ENCODE measurements at regions not wholly inside any gene's neighbourhood (a gene's known extent, or its start where the extent isn't known, plus 50 kb on each side); places are given as distances from the start of the nearest gene placed in this dataset.

DNA sequence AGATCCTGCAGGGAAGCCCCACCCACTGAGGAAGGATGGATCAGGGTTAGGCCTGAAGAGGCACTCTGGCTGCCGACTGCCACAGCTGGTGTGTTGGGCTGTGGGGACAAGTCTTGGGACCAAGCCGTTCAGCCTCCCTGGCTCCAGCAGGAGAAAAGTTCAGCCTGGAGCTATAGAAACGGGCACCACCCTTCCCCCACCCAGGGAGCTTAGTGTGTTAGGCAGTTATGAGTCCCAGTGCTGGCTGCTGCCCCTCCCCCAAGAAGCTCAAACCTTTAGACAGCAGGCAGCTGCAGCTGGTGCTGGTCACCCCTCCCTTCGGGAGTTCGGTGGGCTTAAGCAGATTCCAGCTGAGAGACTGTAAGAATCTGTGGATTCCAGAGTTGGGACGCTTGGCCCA is 447.1 kb upstream of the HS6ST1 start:
- no peak for TF ChIP-seq EZH2 (IDR thresholded peaks at IDR 0.05; ENCODE audit: low read length)
- TF ChIP-seq, protein P1, sequence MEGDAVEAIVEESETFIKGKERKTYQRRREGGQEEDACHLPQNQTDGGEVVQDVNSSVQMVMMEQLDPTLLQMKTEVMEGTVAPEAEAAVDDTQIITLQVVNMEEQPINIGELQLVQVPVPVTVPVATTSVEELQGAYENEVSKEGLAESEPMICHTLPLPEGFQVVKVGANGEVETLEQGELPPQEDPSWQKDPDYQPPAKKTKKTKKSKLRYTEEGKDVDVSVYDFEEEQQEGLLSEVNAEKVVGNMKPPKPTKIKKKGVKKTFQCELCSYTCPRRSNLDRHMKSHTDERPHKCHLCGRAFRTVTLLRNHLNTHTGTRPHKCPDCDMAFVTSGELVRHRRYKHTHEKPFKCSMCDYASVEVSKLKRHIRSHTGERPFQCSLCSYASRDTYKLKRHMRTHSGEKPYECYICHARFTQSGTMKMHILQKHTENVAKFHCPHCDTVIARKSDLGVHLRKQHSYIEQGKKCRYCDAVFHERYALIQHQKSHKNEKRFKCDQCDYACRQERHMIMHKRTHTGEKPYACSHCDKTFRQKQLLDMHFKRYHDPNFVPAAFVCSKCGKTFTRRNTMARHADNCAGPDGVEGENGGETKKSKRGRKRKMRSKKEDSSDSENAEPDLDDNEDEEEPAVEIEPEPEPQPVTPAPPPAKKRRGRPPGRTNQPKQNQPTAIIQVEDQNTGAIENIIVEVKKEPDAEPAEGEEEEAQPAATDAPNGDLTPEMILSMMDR (optimal IDR thresholded peaks at IDR 0.05 in 1 of 3, IDR thresholded peaks at IDR 0.05 in 1 of 3, conservative IDR thresholded peaks at IDR 0.05 in 1 of 3; ENCODE audit: extremely low read depth in 1 of 3, insufficient read depth in 2 of 3, low read length in 3 of 3), result no peak
- Histone ChIP-seq H3K4me2 (ENCODE audit: control insufficient read depth, extremely low read depth, insufficient read depth, low read depth, low read length) (no peak overlapping the region), H2AFZ (ENCODE audit: control insufficient read depth, low read length) (no peak overlapping the region), H3K27me3 (ENCODE audit: control insufficient read depth, extremely low read depth, insufficient read depth, low read length) (no peaks in the 10 kb centered on the region), H3K9ac (ENCODE audit: control insufficient read depth, extremely low read depth, insufficient read depth, low read length) (no peak overlapping the region), H3K36me3 (ENCODE audit: control insufficient read depth in 2 of 2, extremely low read depth in 1 of 2, insufficient read depth in 2 of 2, low read length in 2 of 2) (no peaks in the 10 kb centered on the region), H3K79me2 (ENCODE audit: control insufficient read depth, insufficient read depth, low read length) (no peaks in the 10 kb centered on the region), H3K4me1 (ENCODE audit: control insufficient read depth, extremely low read depth, insufficient read depth, low read length) (no peaks in the 10 kb centered on the region), H3K4me3 (ENCODE audit: control insufficient read depth in 2 of 3, extremely low read depth in 1 of 3, insufficient read depth in 2 of 3, low read depth in 1 of 3, low read length in 3 of 3) (no peak overlapping the region), H3K27ac (ENCODE audit: control insufficient read depth, insufficient read depth, low read length) (no peak overlapping the region), H3K9me3 (ENCODE audit: control insufficient read depth, low read depth, low read length) (no peaks in the 10 kb centered on the region), H3K9me1 (ENCODE audit: control insufficient read depth, extremely low read depth, insufficient read depth, low read length) (no peaks in the 10 kb centered on the region), H4K20me1 (ENCODE audit: control insufficient read depth, extremely low read depth, insufficient read depth, low read length) (no peaks in the 10 kb centered on the region)
- FAIRE-seq (no peak), DNase-seq (ENCODE audit: low read depth, low spot score) (no peak)
- dilution Hi-C loops (cut with MboI; ENCODE audit: extremely low pct_ligation_motif_present, low sequenced_read_pairs), result no loop called here

DNA sequence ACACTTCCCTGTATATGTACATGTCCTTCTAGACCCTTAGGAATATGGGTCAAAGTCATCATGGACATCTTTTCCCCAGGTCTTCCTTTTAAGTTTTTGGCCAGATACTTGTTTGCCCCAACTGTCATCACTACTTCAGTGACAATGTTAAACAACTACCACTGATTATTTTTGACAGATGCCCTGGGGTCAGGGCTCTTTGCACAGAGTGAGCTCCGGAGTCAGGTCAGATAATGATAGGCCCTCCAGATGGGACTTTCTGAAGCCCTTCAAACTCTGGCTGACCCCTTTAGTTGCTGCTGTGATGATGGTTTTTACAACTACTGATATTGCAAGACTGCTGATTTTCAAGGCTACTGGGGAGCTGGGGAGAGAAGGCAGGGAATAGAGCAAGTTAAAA is 449.4 kb upstream of the HS6ST1 start:
- no peaks in the 10 kb centered on the region for H3K36me3 ChIP-seq (ENCODE audit: control insufficient read depth in 2 of 2, extremely low read depth in 1 of 2, insufficient read depth in 2 of 2, low read length in 2 of 2)
- H3K9me1 ChIP-seq (ENCODE audit: control insufficient read depth, extremely low read depth, insufficient read depth, low read length), result no peaks in the 10 kb centered on the region
- H3K4me1 ChIP-seq (ENCODE audit: control insufficient read depth, extremely low read depth, insufficient read depth, low read length), result no peaks in the 10 kb centered on the region
- no peak overlapping the region for H3K4me3 ChIP-seq (ENCODE audit: control insufficient read depth in 2 of 3, extremely low read depth in 1 of 3, insufficient read depth in 2 of 3, low read depth in 1 of 3, low read length in 3 of 3)
- H4K20me1 ChIP-seq (ENCODE audit: control insufficient read depth, extremely low read depth, insufficient read depth, low read length), result no peaks in the 10 kb centered on the region
- dilution Hi-C loops (cut with MboI; ENCODE audit: extremely low pct_ligation_motif_present, low sequenced_read_pairs), result no loop called here
- FAIRE-seq (no peak), DNase-seq (ENCODE audit: low read depth, low spot score) (no peak)
- TF ChIP-seq EZH2 (IDR thresholded peaks at IDR 0.05; ENCODE audit: low read length), result no peak
- TF ChIP-seq, protein P1 (optimal IDR thresholded peaks at IDR 0.05 in 1 of 3, IDR thresholded peaks at IDR 0.05 in 1 of 3, conservative IDR thresholded peaks at IDR 0.05 in 1 of 3; ENCODE audit: extremely low read depth in 1 of 3, insufficient read depth in 2 of 3, low read length in 3 of 3), result no peak
- H3K9ac ChIP-seq (ENCODE audit: control insufficient read depth, extremely low read depth, insufficient read depth, low read length), result no peak overlapping the region
- H3K27ac ChIP-seq (ENCODE audit: control insufficient read depth, insufficient read depth, low read length), result no peak overlapping the region
- H3K27me3 ChIP-seq (ENCODE audit: control insufficient read depth, extremely low read depth, insufficient read depth, low read length), result no peaks in the 10 kb centered on the region
- no peak overlapping the region for H2AFZ ChIP-seq (ENCODE audit: control insufficient read depth, low read length)
- H3K79me2 ChIP-seq (ENCODE audit: control insufficient read depth, insufficient read depth, low read length), result no peaks in the 10 kb centered on the region
- no peaks in the 10 kb centered on the region for H3K9me3 ChIP-seq (ENCODE audit: control insufficient read depth, low read depth, low read length)
- H3K4me2 ChIP-seq (ENCODE audit: control insufficient read depth, extremely low read depth, insufficient read depth, low read depth, low read length), result no peak overlapping the region
